GM23248 (cell line): ENCODE measurements at regions not wholly inside any gene's neighbourhood (a gene's known extent, or its start where the extent isn't known, plus 50 kb on each side); places are given as distances from the start of the nearest gene placed in this dataset.

ENCODE experiments used
- DNase-seq: peaks from one replicate; pipeline ENCODE4 v3.0.0-alpha.2; 2015
- H2AFZ ChIP-seq: fragments of 200-600 bp; sonication (generic); 2 replicates; pipeline ENCODE4 v1.6.1; 2016; ENCODE audit warnings: antibody characterized with exemption
- H3F3A ChIP-seq: fragments of 200-600 bp; sonication (generic); 2 replicates; pipeline ENCODE4 v1.6.1; 2016; ENCODE audit warnings: mild to moderate bottlenecking, antibody characterized with exemption, mixed run types; ENCODE audit not compliant: insufficient read depth
- H3K27ac ChIP-seq: fragments of 200-600 bp; sonication (generic); 2 replicates; pipeline ENCODE4 v1.5.1; 2016; ENCODE audit warnings: mild to moderate bottlenecking
- H3K27me3 ChIP-seq: fragments of 200-600 bp; sonication (generic); replicated peaks from 2 replicates; pipeline ENCODE4 v1.6.1; 2016; ENCODE audit warnings: mild to moderate bottlenecking; ENCODE audit not compliant: insufficient read depth
- H3K36me3 ChIP-seq: fragments of 200-600 bp; sonication (generic); 2 replicates; pipeline ENCODE4 v1.6.1; 2016; ENCODE audit warnings: low read depth, mild to moderate bottlenecking
- H3K4me1 ChIP-seq: fragments of 200-600 bp; sonication (generic); 2 replicates; pipeline ENCODE4 v1.6.1; 2016; ENCODE audit warnings: mild to moderate bottlenecking; ENCODE audit not compliant: insufficient read depth
- H3K4me2 ChIP-seq: fragments of 200-600 bp; sonication (generic); one replicate; pipeline ENCODE4 v1.6.1; 2016; ENCODE audit warnings: mild to moderate bottlenecking; ENCODE audit not compliant: unreplicated experiment
- H3K4me3 ChIP-seq: fragments of 200-600 bp; sonication (generic); 2 replicates; pipeline ENCODE4 v1.5.1; 2016; ENCODE audit warnings: mild to moderate bottlenecking
- H3K79me2 ChIP-seq: fragments of 200-600 bp; sonication (generic); 2 replicates; pipeline ENCODE4 v1.6.1; 2016; ENCODE audit warnings: mild to moderate bottlenecking; ENCODE audit not compliant: insufficient read depth
- H3K9ac ChIP-seq: fragments of 200-600 bp; sonication (generic); 2 replicates; pipeline ENCODE4 v1.6.1; 2016; ENCODE audit warnings: mild to moderate bottlenecking
- H3K9me2 ChIP-seq: fragments of 200-600 bp; sonication (generic); 2 replicates; pipeline ENCODE4 v1.6.1; 2016; ENCODE audit warnings: mixed run types, mild to moderate bottlenecking, moderate library complexity; ENCODE audit not compliant: insufficient read depth
- H3K9me3 ChIP-seq: fragments of 200-600 bp; sonication (generic); one replicate; pipeline ENCODE4 v1.6.1; 2017; ENCODE audit warnings: low read depth
- H4K20me1 ChIP-seq: fragments of 200-600 bp; sonication (generic); 2 replicates; pipeline ENCODE4 v1.6.0; 2016; ENCODE audit not compliant: insufficient read depth
- EZH2 ChIP-seq: fragments of 200-600 bp; sonication (generic); IDR thresholded peaks from 2 replicates; pipeline ENCODE4 v1.6.1; 2018; ENCODE audit warnings: antibody characterized with exemption, mild to moderate bottlenecking; ENCODE audit not compliant: insufficient read depth, poor library complexity, severe bottlenecking
- EZH2phosphoT487 ChIP-seq: fragments of 200-600 bp; sonication (generic); IDR thresholded peaks from 2 replicates; pipeline ENCODE4 v1.6.1; 2018; ENCODE audit warnings: antibody characterized with exemption, moderate library complexity, mild to moderate bottlenecking, low read depth; ENCODE audit not compliant: insufficient read depth
- WGBS, 2 experiments: methylation state at CpG; one replicate each; pipeline ENCODE4 v1.1.6; 2015 to 2017; ENCODE audit warnings: low lambda C conversion rate in 2 of 2, low coverage in 1 of 2; ENCODE audit errors: missing lambda C conversion rate in 2 of 2; 5-methylcytosine and 5-hydroxymethylcytosine counted together
- in situ Hi-C: fragments of 300-500 bp; cut with MboI; formaldehyde crosslinking; loops from 2 replicates; pipeline ENCODE4 v1.15.0; 2020

DNA sequence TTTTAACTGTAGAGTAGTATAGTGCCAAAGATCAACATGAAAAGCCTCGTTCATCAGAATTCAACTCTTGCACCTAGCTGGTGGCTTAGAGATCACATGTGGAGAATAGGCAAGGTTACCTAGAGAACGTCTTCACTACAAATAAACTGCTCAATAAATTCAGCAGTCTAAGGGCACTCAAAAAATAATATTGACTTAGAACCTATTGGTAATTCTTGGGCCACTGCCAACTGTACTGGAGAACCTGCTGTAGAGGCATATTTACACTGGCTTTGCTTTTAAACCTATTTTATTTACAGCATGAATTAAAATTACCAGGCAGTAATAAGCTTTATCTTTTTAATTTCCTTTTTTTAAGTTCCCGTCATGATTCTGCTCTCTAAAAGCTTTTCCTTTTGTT lies 343.7 kb downstream of the PDHA2 start:
- WGBS, 2 experiments, result 15 to 16% methylated on average over 3 of the region's 3 CpGs
- no peak overlapping the region for H3K4me2 ChIP-seq
- H4K20me1 ChIP-seq, result no peaks in the 10 kb centered on the region
- no peak overlapping the region for H2AFZ ChIP-seq
- no peaks in the 10 kb centered on the region for H3K36me3 ChIP-seq
- H3K9me3 ChIP-seq, result no peaks in the 10 kb centered on the region
- H3K79me2 ChIP-seq, result no peaks in the 10 kb centered on the region
- TF ChIP-seq EZH2phosphoT487 (no peak), EZH2 (no peak)
- in situ Hi-C loops, result no loop called here
- no peaks in the 10 kb centered on the region; the same call in 1 of the 2 replicates for H3K9me2 ChIP-seq
- no peaks in the 10 kb centered on the region for H3K4me1 ChIP-seq
- H3K27me3 ChIP-seq, result no peaks in the 10 kb centered on the region
- no peak overlapping the region for H3K9ac ChIP-seq
- H3K27ac ChIP-seq, result no peak overlapping the region
- DNase-seq, result peak; percentile 1
- no peaks in the 10 kb centered on the region for H3F3A ChIP-seq
- no peak overlapping the region for H3K4me3 ChIP-seq

DNA sequence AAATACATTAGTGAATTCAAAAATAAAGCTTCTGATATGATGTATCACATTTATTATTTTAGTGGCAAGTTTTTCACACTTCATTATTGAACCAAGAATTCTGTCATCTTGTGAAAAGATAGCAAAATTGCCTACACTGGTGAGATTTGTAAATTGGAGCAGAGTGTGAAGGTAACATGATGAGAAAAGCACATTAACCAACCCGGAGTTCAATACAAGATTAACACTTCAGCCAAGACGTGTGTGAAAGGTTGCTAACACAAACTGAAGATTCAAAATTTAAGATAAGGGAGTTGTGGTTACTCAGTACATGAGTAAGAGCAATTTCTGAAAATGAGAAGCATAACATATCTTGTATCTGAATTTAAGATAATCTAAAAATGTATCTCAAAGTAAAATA lies 346.7 kb downstream of the PDHA2 start:
- no peak overlapping the region for H3K9ac ChIP-seq
- no peak overlapping the region for H2AFZ ChIP-seq
- no peaks in the 10 kb centered on the region for H3K79me2 ChIP-seq
- no peaks in the 10 kb centered on the region for H3K9me3 ChIP-seq
- in situ Hi-C loops, result no loop called here
- TF ChIP-seq EZH2 (no peak), EZH2phosphoT487 (no peak)
- no peaks in the 10 kb centered on the region for H4K20me1 ChIP-seq
- WGBS, 2 experiments, result 26 to 32% methylated on average over 2 of the region's 2 CpGs
- H3K27ac ChIP-seq, result no peak overlapping the region
- H3F3A ChIP-seq, result no peaks in the 10 kb centered on the region
- no peaks in the 10 kb centered on the region for H3K36me3 ChIP-seq
- no peaks in the 10 kb centered on the region for H3K4me1 ChIP-seq
- no peak overlapping the region for H3K4me3 ChIP-seq
- H3K9me2 ChIP-seq, result no peaks in the 10 kb centered on the region
- H3K27me3 ChIP-seq, result no peaks in the 10 kb centered on the region
- DNase-seq, result no peak
- H3K4me2 ChIP-seq, result no peak overlapping the region

DNA sequence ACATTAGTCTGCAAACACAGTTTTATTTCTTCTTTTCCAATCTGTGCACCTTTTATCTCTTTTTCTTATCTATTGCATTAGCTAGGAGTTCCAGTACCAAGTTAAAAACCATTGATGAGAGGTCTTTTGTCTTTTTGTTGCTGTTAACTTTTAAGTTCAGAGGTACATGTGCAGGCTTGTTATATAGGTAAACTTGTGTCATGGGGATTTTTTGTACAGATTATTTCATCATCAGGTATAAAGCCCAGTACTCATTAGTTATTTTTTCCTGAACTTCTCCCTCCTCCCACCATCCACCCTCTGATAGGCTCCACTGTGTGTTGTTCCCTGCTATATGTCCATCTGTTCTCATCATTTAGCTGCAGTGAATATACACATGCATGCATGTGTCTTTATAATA lies 349.9 kb downstream of the PDHA2 start:
- no peak overlapping the region for H3K27ac ChIP-seq
- in situ Hi-C loops, result no loop called here
- no peak for DNase-seq

DNA sequence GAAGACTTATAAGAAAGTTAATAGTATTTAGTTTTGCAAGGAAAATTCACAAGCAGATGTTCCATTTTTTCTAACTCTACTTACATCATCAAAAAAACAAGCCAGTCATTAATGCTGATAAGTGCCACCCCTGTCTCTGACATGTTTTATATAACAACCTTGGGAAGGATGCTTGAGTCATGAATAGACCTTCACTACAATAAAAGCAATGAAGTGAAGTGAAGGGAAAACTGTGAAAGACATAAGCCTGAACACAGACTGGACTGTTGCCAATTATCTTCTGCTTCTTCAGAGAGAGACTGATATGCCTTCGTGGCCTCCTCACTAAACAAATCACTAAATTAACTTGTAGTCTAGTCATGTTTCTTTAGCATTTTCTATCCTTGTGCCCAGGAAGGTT lies 353.2 kb downstream of the PDHA2 start:
- no peak for DNase-seq
- Histone ChIP-seq H3K9ac (no peak overlapping the region), H3K4me2 (no peak overlapping the region), H2AFZ (no peak overlapping the region), H3K9me3 (no peaks in the 10 kb centered on the region), H3K79me2 (no peaks in the 10 kb centered on the region), H4K20me1 (no peaks in the 10 kb centered on the region), H3K27ac (no peak overlapping the region), H3K9me2 (no peaks in the 10 kb centered on the region), H3K36me3 (no peaks in the 10 kb centered on the region), H3K4me3 (no peak overlapping the region), H3K4me1 (no peaks in the 10 kb centered on the region), H3K27me3 (no peaks in the 10 kb centered on the region), H3F3A (no peaks in the 10 kb centered on the region)
- no peak for TF ChIP-seq EZH2phosphoT487
- TF ChIP-seq EZH2, result no peak
- in situ Hi-C loops, result no loop called here
- WGBS, 2 experiments, result 0% methylated on average over 1 of the region's 1 CpG

More for the DNA sequence above, 349.9 kb downstream of the PDHA2 start:
- no peak overlapping the region for H2AFZ ChIP-seq
- H3K4me3 ChIP-seq, result no peak overlapping the region
- no peaks in the 10 kb centered on the region for H3K36me3 ChIP-seq
- H3K9me2 ChIP-seq, result no peaks in the 10 kb centered on the region
- TF ChIP-seq EZH2 (no peak), EZH2phosphoT487 (no peak)
- no peaks in the 10 kb centered on the region for H3K9me3 ChIP-seq
- H3K9ac ChIP-seq, result no peak overlapping the region
- no peaks in the 10 kb centered on the region for H4K20me1 ChIP-seq
- no peaks in the 10 kb centered on the region for H3K27me3 ChIP-seq
- no peak overlapping the region for H3K4me2 ChIP-seq
- H3F3A ChIP-seq, result no peaks in the 10 kb centered on the region
- no peaks in the 10 kb centered on the region for H3K4me1 ChIP-seq
- H3K79me2 ChIP-seq, result no peaks in the 10 kb centered on the region

DNA sequence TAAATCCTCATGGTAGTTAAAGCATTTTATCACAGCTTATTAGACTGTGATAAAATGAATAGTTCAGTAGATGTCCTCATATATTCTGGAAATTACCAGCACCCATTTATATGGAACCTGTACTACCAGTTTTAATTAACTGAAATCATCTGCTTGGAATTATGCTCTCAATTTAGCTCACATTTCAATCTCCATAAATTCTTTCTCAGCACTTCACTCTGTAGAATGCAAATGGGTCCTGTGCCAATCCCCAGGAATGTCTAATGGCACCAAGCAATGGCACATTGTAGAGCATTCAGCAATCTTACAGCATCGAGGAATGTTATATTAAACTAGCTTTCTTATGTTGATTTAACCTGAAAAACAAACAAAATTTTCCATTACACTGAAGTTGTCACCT lies 355.1 kb downstream of the PDHA2 start:
- no peaks in the 10 kb centered on the region for H3K36me3 ChIP-seq
- H3K27ac ChIP-seq, result no peak overlapping the region
- no peaks in the 10 kb centered on the region for H3K9me2 ChIP-seq
- no peaks in the 10 kb centered on the region for H3K4me1 ChIP-seq
- no peak overlapping the region for H3K4me2 ChIP-seq
- H3K9ac ChIP-seq, result no peak overlapping the region
- H3K27me3 ChIP-seq, result no peaks in the 10 kb centered on the region
- H2AFZ ChIP-seq, result no peak overlapping the region
- no peaks in the 10 kb centered on the region for H3F3A ChIP-seq
- H3K9me3 ChIP-seq, result no peaks in the 10 kb centered on the region
- no peak overlapping the region for H3K4me3 ChIP-seq
- no peaks in the 10 kb centered on the region for H3K79me2 ChIP-seq
- H4K20me1 ChIP-seq, result no peaks in the 10 kb centered on the region
- WGBS, 2 experiments, result 2 to 5% methylated on average over 1 of the region's 1 CpG
- in situ Hi-C loops, result no loop called here
- no peak for TF ChIP-seq EZH2
- TF ChIP-seq EZH2phosphoT487, result no peak
- no peak for DNase-seq
